SK-N-SH treated with all-trans-retinoic acid at 6 μM for 48 hours (cell line): ENCODE measurements at regions not wholly inside any gene's neighbourhood (a gene's known extent, or its start where the extent isn't known, plus 50 kb on each side); places are given as distances from the start of the nearest gene placed in this dataset.

Source experiments
- ATAC-seq: fragments of 200-7000 bp; cut with Tn5 transposase; 3 replicates; pipeline ENCODE4 v1.9.1; 2020; ENCODE audit warnings: mild to moderate bottlenecking, moderate library complexity
- ARNTL ChIP-seq: fragments of 450-650 bp; formaldehyde crosslinking; IDR thresholded peaks from 2 replicates; pipeline ENCODE4 v1.5.0; 2020; ENCODE audit warnings: low read depth, mild to moderate bottlenecking, moderate library complexity, borderline replicate concordance
- BACH2 ChIP-seq: fragments of 250-450 bp; sonication (Bioruptor Pico); IDR thresholded peaks from 2 replicates; pipeline ENCODE4 v1.9.0; 2021; ENCODE audit warnings: mild to moderate bottlenecking, borderline replicate concordance
- CSDC2 ChIP-seq: fragments of 250-450 bp; sonication (Bioruptor Pico); IDR thresholded peaks from 2 replicates; pipeline ENCODE4 v1.5.0; 2020; ENCODE audit warnings: mild to moderate bottlenecking, moderate library complexity
- ESRRG ChIP-seq: fragments of 250-450 bp; sonication (Bioruptor Pico); IDR thresholded peaks from 2 replicates; pipeline ENCODE4 v1.6.1; 2021; ENCODE audit warnings: mild to moderate bottlenecking
- ISL1 ChIP-seq: fragments of 250-450 bp; sonication (Bioruptor Pico); IDR thresholded peaks from 2 replicates; pipeline ENCODE4 v2.1.2; 2022; ENCODE audit warnings: mild to moderate bottlenecking, moderate library complexity
- OSR1 ChIP-seq: fragments of 250-450 bp; sonication (Bioruptor Pico); IDR thresholded peaks from 2 replicates; pipeline ENCODE4 v1.8.0; 2022; ENCODE audit warnings: moderate library complexity, mild to moderate bottlenecking, inconsistent platforms
- PATZ1 ChIP-seq: fragments of 250-450 bp; sonication (Bioruptor Pico); IDR thresholded peaks from 2 replicates; pipeline ENCODE4 v1.8.0; 2020; ENCODE audit warnings: mild to moderate bottlenecking, moderate library complexity, borderline replicate concordance
- PPARA ChIP-seq: fragments of 250-450 bp; sonication (Bioruptor Pico); IDR thresholded peaks from 2 replicates; pipeline ENCODE4 v1.5.0; 2020; ENCODE audit warnings: mild to moderate bottlenecking, borderline replicate concordance
- RARB ChIP-seq: fragments of 250-450 bp; sonication (Bioruptor Pico); IDR thresholded peaks from 2 replicates; pipeline ENCODE4 v1.8.0; 2021; ENCODE audit warnings: mild to moderate bottlenecking, moderate library complexity
- SNAI2 ChIP-seq: fragments of 250-450 bp; sonication (Bioruptor Pico); IDR thresholded peaks from 2 replicates; pipeline ENCODE4 v1.5.0; 2020; ENCODE audit warnings: mild to moderate bottlenecking, moderate library complexity
- TCF4 ChIP-seq: fragments of 250-450 bp; sonication (Bioruptor Pico); IDR thresholded peaks from 2 replicates; pipeline ENCODE4 v1.8.0; 2021; ENCODE audit warnings: mild to moderate bottlenecking, moderate library complexity, borderline replicate concordance
- TOX ChIP-seq: fragments of 250-450 bp; sonication (Bioruptor Pico); IDR thresholded peaks from 2 replicates; pipeline ENCODE4 v1.8.0; 2021; ENCODE audit warnings: mild to moderate bottlenecking, moderate library complexity, borderline replicate concordance
- TSHZ2 ChIP-seq: fragments of 250-450 bp; sonication (Bioruptor Pico); IDR thresholded peaks from 2 replicates; pipeline ENCODE4 v1.5.0; 2020; ENCODE audit warnings: mild to moderate bottlenecking, moderate library complexity
- ZC3H10 ChIP-seq: fragments of 250-450 bp; sonication (Bioruptor Pico); IDR thresholded peaks from 2 replicates; pipeline ENCODE4 v1.5.1; 2021; ENCODE audit warnings: mild to moderate bottlenecking, moderate library complexity
- ZFP3 ChIP-seq: fragments of 250-450 bp; sonication (Bioruptor Pico); IDR thresholded peaks from 2 replicates; pipeline ENCODE4 v1.5.0; 2020; ENCODE audit warnings: mild to moderate bottlenecking, moderate library complexity
- ZFP30 ChIP-seq: fragments of 450-650 bp; formaldehyde crosslinking; IDR thresholded peaks from 2 replicates; pipeline ENCODE4 v1.5.0; 2022; ENCODE audit warnings: mild to moderate bottlenecking, moderate library complexity
- ZNF565 ChIP-seq: fragments of 450-650 bp; formaldehyde crosslinking; conservative IDR thresholded peaks from 2 replicates; pipeline ENCODE4 v1.5.0; 2020; ENCODE audit warnings: low read depth, mild to moderate bottlenecking, moderate library complexity
- ZNF70 ChIP-seq: fragments of 450-650 bp; formaldehyde crosslinking; IDR thresholded peaks from 2 replicates; pipeline ENCODE4 v1.5.0; 2020; ENCODE audit warnings: mild to moderate bottlenecking, moderate library complexity
- ZNF8 ChIP-seq: fragments of 450-650 bp; formaldehyde crosslinking; IDR thresholded peaks from 2 replicates; pipeline ENCODE4 v1.5.0; 2020; ENCODE audit warnings: mild to moderate bottlenecking, moderate library complexity
- TF ChIP-seq, protein P1 (sequence below): fragments of 250-450 bp; sonication (Bioruptor Pico); IDR thresholded peaks from 2 replicates; pipeline ENCODE4 v1.5.1; 2021; ENCODE audit warnings: mild to moderate bottlenecking, moderate library complexity
- TF ChIP-seq, protein P2 (sequence below): fragments of 250-450 bp; sonication (Bioruptor Pico); IDR thresholded peaks from 2 replicates; pipeline ENCODE4 v1.8.0; 2021; ENCODE audit warnings: low read depth, mild to moderate bottlenecking, moderate library complexity, borderline replicate concordance
- TF ChIP-seq, protein P3 (sequence below): fragments of 250-450 bp; sonication (Bioruptor Pico); IDR thresholded peaks from 2 replicates; pipeline ENCODE4 v1.5.1; 2020; ENCODE audit warnings: low read depth, mild to moderate bottlenecking, moderate library complexity

DNA sequence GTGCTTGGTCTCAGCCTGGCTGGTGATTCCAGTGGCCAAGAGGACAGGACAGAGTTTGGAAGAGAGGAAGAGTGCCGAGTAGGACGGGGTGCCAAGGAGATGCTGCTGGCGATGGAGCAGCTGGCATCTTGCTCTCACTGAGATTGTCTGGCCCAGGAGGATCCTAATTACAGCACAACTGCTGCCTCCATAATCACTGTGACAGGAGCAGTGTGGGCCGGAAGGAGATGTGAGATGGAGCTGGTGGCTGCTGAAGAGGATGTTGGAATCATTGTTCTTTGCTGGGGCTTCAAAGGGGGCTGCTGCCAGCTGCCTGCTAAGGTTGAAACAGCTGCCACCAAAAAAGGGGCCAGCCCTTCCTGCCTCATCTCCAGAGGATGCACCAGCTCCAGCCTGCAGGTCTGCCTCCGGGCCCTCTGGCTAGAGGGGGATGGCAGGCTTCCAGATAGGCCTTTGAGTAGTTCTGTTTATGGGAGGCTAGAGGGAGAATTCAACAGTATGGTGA, 214.4 kb downstream of the RNF144B start:
- no peak for ATAC-seq
- TF ChIP-seq ESRRG (CRISPR knock-in tag): no peak
- no peak for TF ChIP-seq TCF4 (CRISPR knock-in tag)
- no peak for TF ChIP-seq ISL1 (CRISPR knock-in tag)

DNA sequence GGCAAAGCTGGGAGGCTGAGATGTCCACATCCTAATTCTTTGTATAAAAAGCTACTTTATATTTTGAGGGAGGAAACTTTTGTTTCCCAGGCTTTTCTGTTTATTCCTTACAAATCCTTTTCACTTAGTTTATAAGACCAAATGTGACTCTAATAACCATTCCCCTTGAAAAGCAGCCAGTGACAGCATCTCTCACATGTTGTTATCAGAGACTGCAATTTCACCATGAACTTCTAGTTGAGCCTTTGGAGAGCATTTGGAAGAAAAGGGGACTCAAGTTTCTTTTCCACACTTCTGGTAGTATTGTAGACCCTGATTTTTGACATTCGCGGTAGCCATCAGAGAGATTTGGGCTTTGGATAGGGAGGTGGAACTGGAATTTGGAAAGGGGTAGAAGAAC, 215.8 kb downstream of the RNF144B start:
- TF ChIP-seq ESRRG (CRISPR knock-in tag): no peak
- TF ChIP-seq, protein P1, sequence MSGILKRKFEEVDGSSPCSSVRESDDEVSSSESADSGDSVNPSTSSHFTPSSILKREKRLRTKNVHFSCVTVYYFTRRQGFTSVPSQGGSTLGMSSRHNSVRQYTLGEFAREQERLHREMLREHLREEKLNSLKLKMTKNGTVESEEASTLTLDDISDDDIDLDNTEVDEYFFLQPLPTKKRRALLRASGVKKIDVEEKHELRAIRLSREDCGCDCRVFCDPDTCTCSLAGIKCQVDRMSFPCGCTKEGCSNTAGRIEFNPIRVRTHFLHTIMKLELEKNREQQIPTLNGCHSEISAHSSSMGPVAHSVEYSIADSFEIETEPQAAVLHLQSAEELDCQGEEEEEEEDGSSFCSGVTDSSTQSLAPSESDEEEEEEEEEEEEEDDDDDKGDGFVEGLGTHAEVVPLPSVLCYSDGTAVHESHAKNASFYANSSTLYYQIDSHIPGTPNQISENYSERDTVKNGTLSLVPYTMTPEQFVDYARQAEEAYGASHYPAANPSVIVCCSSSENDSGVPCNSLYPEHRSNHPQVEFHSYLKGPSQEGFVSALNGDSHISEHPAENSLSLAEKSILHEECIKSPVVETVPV (CRISPR knock-in tag): no peak
- no peak for TF ChIP-seq PPARA (CRISPR knock-in tag)
- no peak for TF ChIP-seq TSHZ2
- no peak for TF ChIP-seq CSDC2
- TF ChIP-seq TCF4 (CRISPR knock-in tag): no peak
- no peak for TF ChIP-seq OSR1 (CRISPR knock-in tag)
- TF ChIP-seq, all 23 proteins: peak for 0
- ATAC-seq: no peak

GRCh38 chr6:18603361-18603760, 216.2 kb downstream of the RNF144B start:
- no peak for ATAC-seq
- TF ChIP-seq RARB (CRISPR knock-in tag): no peak
- no peak for TF ChIP-seq ESRRG (CRISPR knock-in tag)
- no peak for TF ChIP-seq PATZ1 (CRISPR knock-in tag)
- TF ChIP-seq ZFP30 (CRISPR knock-in tag): no peak
- TF ChIP-seq, protein P2, sequence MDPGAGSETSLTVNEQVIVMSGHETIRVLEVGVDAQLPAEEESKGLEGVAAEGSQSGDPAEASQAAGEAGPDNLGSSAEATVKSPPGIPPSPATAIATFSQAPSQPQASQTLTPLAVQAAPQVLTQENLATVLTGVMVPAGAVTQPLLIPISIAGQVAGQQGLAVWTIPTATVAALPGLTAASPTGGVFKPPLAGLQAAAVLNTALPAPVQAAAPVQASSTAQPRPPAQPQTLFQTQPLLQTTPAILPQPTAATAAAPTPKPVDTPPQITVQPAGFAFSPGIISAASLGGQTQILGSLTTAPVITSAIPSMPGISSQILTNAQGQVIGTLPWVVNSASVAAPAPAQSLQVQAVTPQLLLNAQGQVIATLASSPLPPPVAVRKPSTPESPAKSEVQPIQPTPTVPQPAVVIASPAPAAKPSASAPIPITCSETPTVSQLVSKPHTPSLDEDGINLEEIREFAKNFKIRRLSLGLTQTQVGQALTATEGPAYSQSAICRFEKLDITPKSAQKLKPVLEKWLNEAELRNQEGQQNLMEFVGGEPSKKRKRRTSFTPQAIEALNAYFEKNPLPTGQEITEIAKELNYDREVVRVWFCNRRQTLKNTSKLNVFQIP: no peak
- TF ChIP-seq SNAI2: no peak
- no peak for TF ChIP-seq ZC3H10 (CRISPR knock-in tag)
- TF ChIP-seq CSDC2: no peak
- TF ChIP-seq ZNF70 (CRISPR knock-in tag): no peak
- no peak for TF ChIP-seq TOX (CRISPR knock-in tag)
- no peak for TF ChIP-seq TSHZ2
- no peak for TF ChIP-seq ZFP3
- TF ChIP-seq, protein P3, sequence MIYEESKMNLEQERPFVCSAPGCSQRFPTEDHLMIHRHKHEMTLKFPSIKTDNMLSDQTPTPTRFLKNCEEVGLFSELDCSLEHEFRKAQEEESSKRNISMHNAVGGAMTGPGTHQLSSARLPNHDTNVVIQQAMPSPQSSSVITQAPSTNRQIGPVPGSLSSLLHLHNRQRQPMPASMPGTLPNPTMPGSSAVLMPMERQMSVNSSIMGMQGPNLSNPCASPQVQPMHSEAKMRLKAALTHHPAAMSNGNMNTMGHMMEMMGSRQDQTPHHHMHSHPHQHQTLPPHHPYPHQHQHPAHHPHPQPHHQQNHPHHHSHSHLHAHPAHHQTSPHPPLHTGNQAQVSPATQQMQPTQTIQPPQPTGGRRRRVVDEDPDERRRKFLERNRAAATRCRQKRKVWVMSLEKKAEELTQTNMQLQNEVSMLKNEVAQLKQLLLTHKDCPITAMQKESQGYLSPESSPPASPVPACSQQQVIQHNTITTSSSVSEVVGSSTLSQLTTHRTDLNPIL: no peak
- TF ChIP-seq BACH2 (CRISPR knock-in tag): no peak
- TF ChIP-seq PPARA (CRISPR knock-in tag): no peak
- TF ChIP-seq ZNF565: no peak
- no peak for TF ChIP-seq OSR1 (CRISPR knock-in tag)
- TF ChIP-seq ZNF8 (CRISPR knock-in tag): no peak
- TF ChIP-seq ARNTL: no peak
